CD4-positive, CD25-positive, alpha-beta regulatory T cell (primary cell): ENCODE measurements at regions not wholly inside any gene's neighbourhood (a gene's known extent, or its start where the extent isn't known, plus 50 kb on each side); places are given as distances from the start of the nearest gene placed in this dataset.

Experiments
- ATAC-seq, 2 donors: fragments of 150-1000 bp; cut with Tn5 transposase; one replicate each; pipeline ENCODE4 v1.10.0; 2021; ENCODE audit warnings: low read depth in 2 of 2, moderate number of reproducible peaks in 2 of 2, moderate library complexity in 1 of 2
- DNase-seq, 3 donors: peaks; one replicate each; pipeline versions ENCODE4 v3.0.0 to v3.0.0-alpha.2; 2012 to 2022; ENCODE audit warnings: mixed read lengths in 1 of 3
- H3K27ac ChIP-seq: one replicate; pipeline ENCODE4 v1.7.0; 2013; ENCODE audit warnings: mild to moderate bottlenecking, low read length; ENCODE audit not compliant: insufficient read depth, poor library complexity, severe bottlenecking
- H3K27me3 ChIP-seq: one replicate; pipeline ENCODE4 v1.7.0; 2013; ENCODE audit warnings: low read length; ENCODE audit not compliant: control insufficient read depth, insufficient read depth
- H3K36me3 ChIP-seq: one replicate; pipeline ENCODE4 v1.7.0; 2013; ENCODE audit warnings: mild to moderate bottlenecking, low read length, moderate library complexity; ENCODE audit not compliant: control insufficient read depth, insufficient read depth
- H3K4me1 ChIP-seq: 2 replicates; pipeline ENCODE4 v1.7.0; 2013; ENCODE audit warnings: mild to moderate bottlenecking, low read length; ENCODE audit not compliant: insufficient read depth, control insufficient read depth, poor library complexity, severe bottlenecking
- H3K4me3 ChIP-seq: one replicate; pipeline ENCODE4 v1.7.0; 2013; ENCODE audit warnings: low read depth, mild to moderate bottlenecking, low read length, moderate library complexity
- H3K9me3 ChIP-seq, 2 experiments: 1 replicate in 1 of 2; 2 replicates in 1 of 2; pipeline ENCODE4 v1.7.0; 2013; ENCODE audit warnings: low read length in 2 of 2, mild to moderate bottlenecking in 1 of 2, moderate library complexity in 1 of 2; ENCODE audit not compliant: control insufficient read depth in 2 of 2
- H3K27ac Mint-ChIP-seq, 3 donors: one replicate each; pipeline ENCODE4 v1.8.0; 2020 to 2022; ENCODE audit warnings: mild to moderate bottlenecking in 3 of 3, mixed read lengths in 3 of 3, moderate library complexity in 2 of 3
- H3K27me3 Mint-ChIP-seq: one replicate; pipeline ENCODE4 v1.8.0; 2022; ENCODE audit warnings: mild to moderate bottlenecking, mixed read lengths
- H3K36me3 Mint-ChIP-seq: one replicate; pipeline ENCODE4 v1.8.0; 2020; ENCODE audit warnings: mixed read lengths
- H3K4me1 Mint-ChIP-seq, 4 donors: one replicate each; pipeline ENCODE4 v1.8.0; 2020 to 2022; ENCODE audit warnings: mixed read lengths in 4 of 4, mild to moderate bottlenecking in 1 of 4
- H3K4me3 Mint-ChIP-seq, 4 donors: one replicate each; pipeline ENCODE4 v1.8.0; 2020 to 2022; ENCODE audit warnings: mild to moderate bottlenecking in 4 of 4, mixed read lengths in 4 of 4, moderate library complexity in 3 of 4
- H3K9me3 Mint-ChIP-seq, 7 donors: one replicate each; pipeline ENCODE4 v1.8.0; 2020 to 2022; ENCODE audit warnings: mixed read lengths in 7 of 7, mild to moderate bottlenecking in 3 of 7, moderate library complexity in 2 of 7

DNA sequence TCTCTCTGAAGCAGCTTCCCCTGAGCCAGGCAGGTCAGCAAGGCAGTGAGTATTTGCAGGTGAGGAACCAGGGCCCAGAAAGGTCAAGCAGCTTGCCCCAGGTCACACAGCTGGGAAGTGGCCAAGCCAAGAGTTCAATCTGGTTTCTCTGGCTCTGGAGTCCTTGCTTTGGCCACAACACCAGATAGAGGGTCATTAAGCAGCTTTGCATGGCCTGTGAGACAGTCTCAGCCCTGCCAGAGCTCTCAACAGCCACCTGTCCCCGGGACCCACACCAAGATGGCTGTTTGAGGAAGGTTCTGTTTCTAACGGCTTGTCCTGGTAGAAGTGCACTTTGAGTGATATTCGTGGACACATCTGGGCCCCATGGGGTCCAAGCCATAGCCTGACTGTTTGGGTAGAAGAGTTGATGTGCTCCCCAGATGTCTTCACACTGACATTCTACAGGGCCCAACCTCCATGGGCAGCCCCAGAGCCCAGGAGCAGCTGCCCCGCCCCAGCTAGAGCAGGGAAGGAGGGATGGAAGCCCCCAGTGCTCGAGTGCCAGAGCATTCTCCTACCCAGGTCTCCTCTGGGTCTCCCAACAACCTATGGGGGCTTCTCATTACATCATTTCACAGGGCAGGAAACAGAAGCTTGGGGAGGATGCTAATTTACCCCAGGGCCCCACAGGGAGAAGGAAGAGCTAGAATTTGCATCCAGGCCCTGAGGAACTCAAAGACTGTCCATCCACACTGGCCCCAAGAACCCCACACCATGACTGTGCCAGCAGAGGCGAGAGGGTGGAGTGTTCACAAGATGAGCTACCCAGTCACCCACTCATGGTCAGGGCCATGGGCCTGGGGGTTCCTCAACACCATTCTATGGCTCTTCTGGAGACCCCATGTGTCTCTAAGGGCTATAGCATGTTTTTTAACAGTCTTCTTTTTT is 107.3 kb upstream of the CDH5 start:
- no peak overlapping the region for H3K27ac ChIP-seq
- Mint-ChIP-seq H3K36me3 (no peaks in the 10 kb centered on the region), H3K9me3 (peaks cover 0 to 3% (median 0%) of the 10 kb centered on the region in 7 donors), H3K27ac (no peak overlapping the region), H3K4me1 (no peaks in the 10 kb centered on the region), H3K4me3 (no peak overlapping the region), H3K27me3 (peaks cover 10% of the 10 kb centered on the region)
- no peak overlapping the region for H3K4me3 ChIP-seq
- no peak for DNase-seq
- H3K27me3 ChIP-seq = no peaks in the 10 kb centered on the region
- no peak for ATAC-seq
- no peaks in the 10 kb centered on the region for H3K4me1 ChIP-seq
- H3K9me3 ChIP-seq = no peaks in the 10 kb centered on the region
- no peaks in the 10 kb centered on the region for H3K36me3 ChIP-seq

DNA sequence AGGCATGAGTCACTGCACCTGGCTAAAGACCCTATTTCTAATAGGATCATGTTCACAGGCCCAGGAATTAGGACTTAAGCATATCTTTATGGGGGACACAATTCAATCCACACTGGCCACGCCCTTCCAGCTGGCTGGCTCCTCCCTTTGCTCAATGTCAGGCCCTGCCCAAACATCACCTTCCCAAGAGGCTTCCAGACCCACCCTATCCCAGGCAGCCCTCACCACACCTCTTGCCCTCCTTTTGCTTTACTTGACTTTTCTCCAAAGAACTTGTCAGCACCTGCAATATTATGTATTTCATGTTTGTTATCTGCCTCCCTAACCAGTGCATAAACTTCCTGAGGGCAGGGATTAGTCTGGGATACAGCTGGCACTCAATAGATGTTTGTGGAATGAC is 109.6 kb upstream of the CDH5 start:
- Histone ChIP-seq H3K36me3 (no peaks in the 10 kb centered on the region), H3K4me3 (no peak overlapping the region), H3K27me3 (no peaks in the 10 kb centered on the region), H3K27ac (no peak overlapping the region), H3K9me3 (no peaks in the 10 kb centered on the region), H3K4me1 (no peaks in the 10 kb centered on the region)
- peaks cover 13% of the 10 kb centered on the region for H3K27me3 Mint-ChIP-seq
- H3K4me3 Mint-ChIP-seq = no peak overlapping the region
- H3K36me3 Mint-ChIP-seq = no peaks in the 10 kb centered on the region
- H3K4me1 Mint-ChIP-seq = no peaks in the 10 kb centered on the region
- DNase-seq (no peak), ATAC-seq (no peak)
- H3K27ac Mint-ChIP-seq = peak overlapping the region in 1 of 3 donors; percentile 19
- H3K9me3 Mint-ChIP-seq = peaks cover 0 to 3% (median 0%) of the 10 kb centered on the region in 7 donors

GRCh38 chr16:66255647-66256046 is 110.8 kb upstream of the CDH5 start:
- Mint-ChIP-seq H3K27ac (no peak overlapping the region), H3K36me3 (no peaks in the 10 kb centered on the region)
- no peaks in the 10 kb centered on the region for H3K9me3 ChIP-seq

GRCh38 chr16:66254751-66255150 is 111.7 kb upstream of the CDH5 start:
- no peak for ATAC-seq
- Mint-ChIP-seq H3K4me3 (no peak overlapping the region), H3K9me3 (peaks cover 0 to 2% (median 0%) of the 10 kb centered on the region in 7 donors), H3K36me3 (no peaks in the 10 kb centered on the region), H3K27ac (no peak overlapping the region), H3K27me3 (peaks cover 12% of the 10 kb centered on the region), H3K4me1 (peaks cover 0 to under 1% (median 0%) of the 10 kb centered on the region in 4 donors)
- H3K4me1 ChIP-seq = no peaks in the 10 kb centered on the region
- DNase-seq = no peak
- no peaks in the 10 kb centered on the region for H3K27me3 ChIP-seq
- no peaks in the 10 kb centered on the region for H3K9me3 ChIP-seq
- H3K4me3 ChIP-seq = no peak overlapping the region
- H3K36me3 ChIP-seq = no peaks in the 10 kb centered on the region
- no peak overlapping the region for H3K27ac ChIP-seq

More at GRCh38 chr16:66255647-66256046, 110.8 kb upstream of the CDH5 start:
- Histone ChIP-seq H3K4me1 (no peaks in the 10 kb centered on the region), H3K4me3 (no peak overlapping the region), H3K36me3 (no peaks in the 10 kb centered on the region), H3K27ac (no peak overlapping the region), H3K27me3 (no peaks in the 10 kb centered on the region)
- DNase-seq (no peak), ATAC-seq (no peak)
- Mint-ChIP-seq H3K4me1 (no peaks in the 10 kb centered on the region), H3K27me3 (peaks cover 12% of the 10 kb centered on the region), H3K9me3 (peaks cover 0 to 3% (median 0%) of the 10 kb centered on the region in 7 donors), H3K4me3 (no peak overlapping the region)

DNA sequence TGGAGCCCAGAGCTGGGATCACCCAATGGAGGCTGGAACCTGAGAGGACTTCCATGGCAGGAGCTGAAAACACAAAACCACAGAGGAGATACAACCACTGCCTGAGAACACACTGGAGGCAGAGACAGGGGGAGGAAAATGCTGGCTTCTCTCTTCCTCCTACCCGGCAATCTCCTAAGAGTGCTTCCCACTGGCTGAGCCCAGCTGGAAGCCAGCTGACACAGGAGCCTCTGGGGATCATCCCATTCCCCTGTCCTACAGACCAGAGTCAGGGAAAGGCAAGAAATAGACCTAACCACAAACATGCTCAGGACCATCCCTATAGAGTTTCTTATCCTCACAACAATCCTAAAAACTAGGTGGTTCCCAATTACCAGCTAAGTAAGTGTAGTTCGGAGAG is 112.4 kb upstream of the CDH5 start:
- no peaks in the 10 kb centered on the region for H3K36me3 Mint-ChIP-seq
- no peak for DNase-seq
- ATAC-seq = no peak

DNA sequence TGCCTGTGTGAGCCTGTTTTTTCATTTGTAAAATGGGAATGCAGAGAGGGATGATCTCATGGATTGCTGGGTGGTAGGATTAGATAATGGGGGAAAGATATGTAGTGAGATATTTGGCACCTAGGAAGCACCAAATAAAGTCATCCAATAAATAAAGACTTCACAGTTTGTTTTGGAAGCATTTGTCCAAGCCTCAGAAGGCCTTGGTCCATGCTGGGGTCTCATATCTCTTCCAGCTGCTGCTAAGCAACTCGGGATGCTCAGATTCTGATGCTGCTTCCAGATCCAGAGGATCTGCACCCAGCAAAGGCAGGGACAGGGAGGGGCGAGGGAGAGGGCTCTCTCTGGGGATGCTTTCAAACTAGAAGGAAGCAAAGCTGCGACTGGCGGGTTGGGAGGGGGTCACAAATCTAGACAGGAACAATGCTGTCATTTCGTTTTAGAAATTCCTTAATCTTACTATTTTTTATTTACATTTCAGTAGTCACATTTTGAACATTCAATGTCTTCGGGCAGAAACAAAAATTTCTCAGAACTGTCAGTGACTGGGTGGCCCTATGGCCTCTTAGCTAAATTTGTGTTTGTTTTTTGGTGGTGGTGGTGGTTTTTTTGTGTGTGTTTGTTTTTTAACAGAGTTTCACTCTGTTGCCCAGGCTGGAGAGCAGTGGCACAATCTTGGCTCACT is 114.9 kb upstream of the CDH5 start:
- DNase-seq = no peak
- Mint-ChIP-seq H3K9me3 (no peaks in the 10 kb centered on the region), H3K4me3 (no peak overlapping the region), H3K27me3 (peaks cover 16% of the 10 kb centered on the region), H3K36me3 (no peaks in the 10 kb centered on the region), H3K27ac (no peak overlapping the region), H3K4me1 (peaks cover 0 to 5% (median 0%) of the 10 kb centered on the region in 4 donors)
- Histone ChIP-seq H3K4me1 (no peaks in the 10 kb centered on the region), H3K27ac (no peak overlapping the region), H3K9me3 (no peaks in the 10 kb centered on the region), H3K27me3 (no peaks in the 10 kb centered on the region), H3K36me3 (no peaks in the 10 kb centered on the region), H3K4me3 (no peak overlapping the region)
- ATAC-seq = no peak

More for the DNA sequence above, 112.4 kb upstream of the CDH5 start:
- Mint-ChIP-seq H3K27ac (no peak overlapping the region), H3K4me1 (peaks cover 0 to 5% (median 0%) of the 10 kb centered on the region in 4 donors), H3K27me3 (peaks cover 12% of the 10 kb centered on the region), H3K9me3 (peaks cover 0 to 2% (median 0%) of the 10 kb centered on the region in 7 donors), H3K4me3 (no peak overlapping the region)
- Histone ChIP-seq H3K36me3 (no peaks in the 10 kb centered on the region), H3K9me3 (no peaks in the 10 kb centered on the region), H3K4me3 (no peak overlapping the region), H3K27ac (no peak overlapping the region), H3K4me1 (no peaks in the 10 kb centered on the region), H3K27me3 (no peaks in the 10 kb centered on the region)

- H3K27ac ChIP-seq = no peak overlapping the region
- H3K27me3 ChIP-seq = no peaks in the 10 kb centered on the region
- no peak for DNase-seq
- no peaks in the 10 kb centered on the region for H3K9me3 ChIP-seq
- peaks cover 0 to 5% (median 0%) of the 10 kb centered on the region in 4 donors for H3K4me1 Mint-ChIP-seq
- no peaks in the 10 kb centered on the region for H3K4me1 ChIP-seq
- H3K36me3 ChIP-seq = no peaks in the 10 kb centered on the region
- no peak for ATAC-seq
- H3K27ac Mint-ChIP-seq = no peak overlapping the region
- H3K4me3 ChIP-seq = no peak overlapping the region
- H3K27me3 Mint-ChIP-seq = peaks cover 16% of the 10 kb centered on the region
- H3K4me3 Mint-ChIP-seq = no peak overlapping the region
- no peaks in the 10 kb centered on the region for H3K9me3 Mint-ChIP-seq
- H3K36me3 Mint-ChIP-seq = no peaks in the 10 kb centered on the region
Measured at GRCh38 chr16:66250686-66251431, 115.6 kb upstream of the CDH5 start.
